Tibial nerve (tissue), 4 donors: ENCODE measurements at regions not wholly inside any gene's neighbourhood (a gene's known extent, or its start where the extent isn't known, plus 50 kb on each side); places are given as distances from the start of the nearest gene placed in this dataset.

Experiments
- EP300 ChIP-seq, 2 donors: sonication (generic); formaldehyde crosslinking; IDR thresholded peaks; one replicate each; pipeline ENCODE4 v1.6.1; 2017; ENCODE audit warnings: antibody characterized with exemption in 2 of 2, mild to moderate bottlenecking in 1 of 2
- POLR2A ChIP-seq, 2 donors: fragments of 450-650 bp; IDR thresholded peaks; one replicate each; pipeline ENCODE4 v1.6.1; 2017; ENCODE audit warnings: antibody characterized with exemption in 2 of 2, mild to moderate bottlenecking in 2 of 2, moderate library complexity in 2 of 2
- TF ChIP-seq, protein P1 (sequence below), 5 experiments: fragments of 200-600 bp in 3 of 5; fragments of 450-650 bp in 2 of 5; sonication (generic) in 3 of 5; IDR thresholded peaks; one replicate each; pipeline ENCODE4 v1.5.1; 2016 to 2019; ENCODE audit warnings: antibody characterized with exemption in 5 of 5, mild to moderate bottlenecking in 3 of 5, moderate library complexity in 2 of 5

DNA sequence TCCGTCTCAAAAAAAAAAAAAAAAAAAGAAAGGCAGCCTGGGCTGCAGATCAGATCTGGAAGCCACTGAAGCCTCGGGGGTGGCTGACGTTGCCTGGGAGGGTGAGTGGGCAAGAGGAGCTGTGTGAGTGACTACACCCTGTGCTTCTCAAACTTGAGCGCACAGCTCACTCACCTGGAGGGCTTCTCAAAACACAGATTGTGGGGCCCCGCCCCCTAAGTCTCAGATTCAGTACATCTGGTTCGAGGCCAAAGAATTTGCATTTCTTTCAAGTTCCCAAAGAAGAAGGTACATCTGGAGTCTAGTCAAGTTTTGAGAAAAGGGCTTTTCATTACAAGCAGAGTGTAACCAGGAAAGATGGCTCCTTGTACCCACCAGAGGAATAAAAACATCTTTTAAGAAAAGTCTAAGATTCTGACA lies 97.7 kb upstream of the CAB39 start:
- TF ChIP-seq, protein P1, sequence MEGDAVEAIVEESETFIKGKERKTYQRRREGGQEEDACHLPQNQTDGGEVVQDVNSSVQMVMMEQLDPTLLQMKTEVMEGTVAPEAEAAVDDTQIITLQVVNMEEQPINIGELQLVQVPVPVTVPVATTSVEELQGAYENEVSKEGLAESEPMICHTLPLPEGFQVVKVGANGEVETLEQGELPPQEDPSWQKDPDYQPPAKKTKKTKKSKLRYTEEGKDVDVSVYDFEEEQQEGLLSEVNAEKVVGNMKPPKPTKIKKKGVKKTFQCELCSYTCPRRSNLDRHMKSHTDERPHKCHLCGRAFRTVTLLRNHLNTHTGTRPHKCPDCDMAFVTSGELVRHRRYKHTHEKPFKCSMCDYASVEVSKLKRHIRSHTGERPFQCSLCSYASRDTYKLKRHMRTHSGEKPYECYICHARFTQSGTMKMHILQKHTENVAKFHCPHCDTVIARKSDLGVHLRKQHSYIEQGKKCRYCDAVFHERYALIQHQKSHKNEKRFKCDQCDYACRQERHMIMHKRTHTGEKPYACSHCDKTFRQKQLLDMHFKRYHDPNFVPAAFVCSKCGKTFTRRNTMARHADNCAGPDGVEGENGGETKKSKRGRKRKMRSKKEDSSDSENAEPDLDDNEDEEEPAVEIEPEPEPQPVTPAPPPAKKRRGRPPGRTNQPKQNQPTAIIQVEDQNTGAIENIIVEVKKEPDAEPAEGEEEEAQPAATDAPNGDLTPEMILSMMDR (IDR thresholded peaks at IDR 0.05) = no peak
- TF ChIP-seq POLR2A (IDR thresholded peaks at IDR 0.05) (no peak), EP300 (IDR thresholded peaks at IDR 0.05) (no peak)
